Neural cell (in vitro differentiated cells): ENCODE measurements at regions not wholly inside any gene's neighbourhood (a gene's known extent, or its start where the extent isn't known, plus 50 kb on each side); places are given as distances from the start of the nearest gene placed in this dataset.

Experiments used
- H2AFZ ChIP-seq: fragments of 200-600, 300-800 bp; sonication (generic), shearing (Covaris generic); 2 replicates; pipeline ENCODE4 v1.6.0; 2014; ENCODE audit warnings: low read depth, mild to moderate bottlenecking, antibody characterized with exemption, low read length, moderate library complexity
- H3F3A ChIP-seq: fragments of 200-600 bp; shearing (Covaris generic); 2 replicates; pipeline ENCODE4 v1.6.1; 2016; ENCODE audit warnings: mild to moderate bottlenecking, moderate library complexity, mixed read lengths, antibody characterized with exemption, low read length; ENCODE audit not compliant: insufficient read depth, poor library complexity, severe bottlenecking
- H3K27ac ChIP-seq: fragments of 200-600, 300-800 bp; sonication (generic), shearing (Covaris generic); 2 replicates; pipeline ENCODE4 v1.5.1; 2014; ENCODE audit warnings: mild to moderate bottlenecking, low read length, moderate library complexity
- H3K27me3 ChIP-seq: fragments of 300-800, 200-600 bp; sonication (generic), shearing (Covaris generic); 2 replicates; pipeline ENCODE4 v1.6.0; 2014; ENCODE audit warnings: mild to moderate bottlenecking, low read depth, low read length, moderate library complexity; ENCODE audit not compliant: insufficient read depth
- H3K36me3 ChIP-seq: fragments of 300-800, 200-600 bp; sonication (generic), shearing (Covaris generic); 2 replicates; pipeline ENCODE4 v1.5.1; 2014; ENCODE audit warnings: mild to moderate bottlenecking, antibody characterized with exemption, low read length, moderate library complexity; ENCODE audit not compliant: insufficient read depth
- H3K4me2 ChIP-seq: fragments of 300-800, 200-600 bp; sonication (generic), shearing (Covaris generic); 2 replicates; pipeline ENCODE4 v1.6.0; 2014; ENCODE audit warnings: mild to moderate bottlenecking, low read length
- H3K4me3 ChIP-seq: fragments of 300-800, 200-600 bp; sonication (generic), shearing (Covaris generic); 2 replicates; pipeline ENCODE4 v1.5.1; 2014; ENCODE audit warnings: mild to moderate bottlenecking, low read length, moderate library complexity
- H3K79me2 ChIP-seq: fragments of 200-600 bp; shearing (Covaris generic); replicated peaks from 2 replicates; pipeline ENCODE4 v1.6.0; 2014; ENCODE audit warnings: mild to moderate bottlenecking, low read length, moderate library complexity; ENCODE audit not compliant: insufficient read depth
- H3K9ac ChIP-seq: fragments of 300-800, 200-600 bp; sonication (generic), shearing (Covaris generic); 2 replicates; pipeline ENCODE4 v1.6.1; 2016; ENCODE audit warnings: mild to moderate bottlenecking, low read length, mixed read lengths
- H3K9me2 ChIP-seq: fragments of 200-600 bp; shearing (Covaris generic); 2 replicates; pipeline ENCODE4 v1.6.1; 2016; ENCODE audit warnings: mild to moderate bottlenecking, low read length, mixed read lengths; ENCODE audit not compliant: insufficient read depth
- H3K9me3 ChIP-seq: fragments of 200-600, 300-800 bp; sonication (generic), shearing (Covaris generic); 2 replicates; pipeline ENCODE4 v1.6.1; 2016; ENCODE audit warnings: mild to moderate bottlenecking, mixed run types, low read length, moderate library complexity, mixed read lengths
- H4K20me1 ChIP-seq: fragments of 200-600 bp; shearing (Covaris generic); 2 replicates; pipeline ENCODE4 v1.6.1; 2016; ENCODE audit warnings: mild to moderate bottlenecking, mixed run types; ENCODE audit not compliant: insufficient read depth
- CTCF ChIP-seq: fragments of 450-650 bp; IDR thresholded peaks from 2 replicates; pipeline ENCODE4 v1.5.1; 2014; ENCODE audit warnings: antibody characterized with exemption, mild to moderate bottlenecking, moderate library complexity; ENCODE audit not compliant: poor library complexity, severe bottlenecking
- EP300 ChIP-seq: fragments of 450-650 bp; conservative IDR thresholded peaks from 2 replicates; pipeline ENCODE4 v1.6.1; 2014; ENCODE audit warnings: antibody characterized with exemption, mild to moderate bottlenecking, moderate library complexity; ENCODE audit not compliant: poor library complexity, severe bottlenecking
- EZH2 ChIP-seq: fragments of 200-600, 300-800 bp; shearing (Covaris generic), sonication (generic); IDR thresholded peaks from 2 replicates; pipeline ENCODE4 v1.6.1; 2014; ENCODE audit warnings: antibody characterized with exemption, low read length, borderline replicate concordance, mild to moderate bottlenecking; ENCODE audit not compliant: insufficient read depth, poor library complexity, severe bottlenecking
- MXI1 ChIP-seq: fragments of 450-650 bp; conservative IDR thresholded peaks from 2 replicates; pipeline ENCODE4 v1.6.1; 2014; ENCODE audit warnings: antibody characterized with exemption, mild to moderate bottlenecking; ENCODE audit not compliant: poor library complexity, severe bottlenecking
- POLR2AphosphoS5 ChIP-seq: IDR thresholded peaks from 2 replicates; pipeline ENCODE4 v1.6.1; 2012
- RAD21 ChIP-seq: fragments of 450-650 bp; conservative IDR thresholded peaks from 2 replicates; pipeline ENCODE4 v1.6.1; 2014; ENCODE audit warnings: antibody characterized with exemption, mild to moderate bottlenecking, moderate library complexity
- REST ChIP-seq: IDR thresholded peaks from 2 replicates; pipeline ENCODE4 v1.6.1; 2012; ENCODE audit warnings: borderline replicate concordance
- SMC3 ChIP-seq: fragments of 450-650 bp; conservative IDR thresholded peaks from 2 replicates; pipeline ENCODE4 v1.6.1; 2014; ENCODE audit warnings: antibody characterized with exemption, mild to moderate bottlenecking, moderate library complexity; ENCODE audit not compliant: poor library complexity
- TAF1 ChIP-seq: IDR thresholded peaks from 2 replicates; pipeline ENCODE4 v1.6.1; 2012; ENCODE audit warnings: low read depth

GRCh38 chr20:60101201-60101890 lies 143.1 kb downstream of the CDH26 start:
- Histone ChIP-seq H3K9me2 (no peaks in the 10 kb centered on the region), H3K9ac (no peak overlapping the region), H3K27ac (no peak overlapping the region), H3K4me3 (no peak overlapping the region), H3K27me3 (no peaks in the 10 kb centered on the region), H2AFZ (no peak overlapping the region), H3K9me3 (no peaks in the 10 kb centered on the region), H3K36me3 (no peaks in the 10 kb centered on the region), H4K20me1 (no peaks in the 10 kb centered on the region), H3F3A (no peaks in the 10 kb centered on the region), H3K4me2 (no peak overlapping the region), H3K79me2 (no peaks in the 10 kb centered on the region)
- TF ChIP-seq RAD21 = no peak
- no peak for TF ChIP-seq SMC3
- no peak for TF ChIP-seq POLR2AphosphoS5
- TF ChIP-seq MXI1 = no peak
- no peak for TF ChIP-seq CTCF
- TF ChIP-seq REST = no peak
- no peak for TF ChIP-seq TAF1
- no peak for TF ChIP-seq EZH2
- TF ChIP-seq EP300 = no peak

- no peaks in the 10 kb centered on the region for H3F3A ChIP-seq
- no peaks in the 10 kb centered on the region for H3K9me2 ChIP-seq
- no peak overlapping the region for H3K9ac ChIP-seq
- no peaks in the 10 kb centered on the region for H3K27me3 ChIP-seq
- no peak overlapping the region for H3K4me2 ChIP-seq
- no peak for TF ChIP-seq SMC3
- TF ChIP-seq TAF1 = no peak
- no peak for TF ChIP-seq RAD21
- no peak for TF ChIP-seq EZH2
- TF ChIP-seq POLR2AphosphoS5 = no peak
- H2AFZ ChIP-seq = no peak overlapping the region
- no peak overlapping the region for H3K4me3 ChIP-seq
- H4K20me1 ChIP-seq = no peaks in the 10 kb centered on the region
- no peaks in the 10 kb centered on the region for H3K9me3 ChIP-seq
- H3K79me2 ChIP-seq = no peaks in the 10 kb centered on the region
- H3K36me3 ChIP-seq = no peaks in the 10 kb centered on the region
- no peak overlapping the region for H3K27ac ChIP-seq
These were observed 143.7 kb downstream of the CDH26 start for GRCh38 chr20:60101891-60102281.
